Natural killer cell (primary cell): ENCODE measurements at regions not wholly inside any gene's neighbourhood (a gene's known extent, or its start where the extent isn't known, plus 50 kb on each side); places are given as distances from the start of the nearest gene placed in this dataset.

ENCODE experiments used
- ATAC-seq, 3 donors: fragments of 150-1000 bp in 2 of 3; fragments of 200-7000 bp in 1 of 3; cut with Tn5 transposase; 1 replicate in 1 of 3; 2 replicates in 2 of 3; pipeline ENCODE4 v1.10.0; 2021; ENCODE audit warnings: mild to moderate bottlenecking in 2 of 3, moderate library complexity in 2 of 3
- DNase-seq, 2 donors: peaks; one replicate each; pipeline versions ENCODE4 v3.0.0 to v3.0.0-alpha.2; 2013 to 2021; ENCODE audit warnings: mixed read lengths in 1 of 2
- H3K27ac ChIP-seq: one replicate; pipeline ENCODE4 v1.5.1; 2013; ENCODE audit warnings: mild to moderate bottlenecking, low read length
- H3K27me3 ChIP-seq: one replicate; pipeline ENCODE4 v1.6.1; 2013; ENCODE audit warnings: low read length; ENCODE audit not compliant: control insufficient read depth, insufficient read depth
- H3K36me3 ChIP-seq: one replicate; pipeline ENCODE4 v1.6.1; 2013; ENCODE audit warnings: low read length; ENCODE audit not compliant: control insufficient read depth, insufficient read depth
- H3K4me1 ChIP-seq: one replicate; pipeline ENCODE4 v1.6.1; 2013; ENCODE audit warnings: low read length; ENCODE audit not compliant: control insufficient read depth, insufficient read depth
- H3K4me3 ChIP-seq: one replicate; pipeline ENCODE4 v1.5.1; 2013; ENCODE audit warnings: low read length
- H3K9me3 ChIP-seq: one replicate; pipeline ENCODE4 v1.6.1; 2013; ENCODE audit warnings: low read length; ENCODE audit not compliant: control insufficient read depth, insufficient read depth
- H3K27ac Mint-ChIP-seq, 2 donors: one replicate each; pipeline ENCODE4 v1.8.0; 2022; ENCODE audit warnings: mild to moderate bottlenecking in 2 of 2, mixed read lengths in 2 of 2, moderate library complexity in 1 of 2
- H3K27me3 Mint-ChIP-seq, 2 donors: one replicate each; pipeline ENCODE4 v1.8.0; 2022; ENCODE audit warnings: low read depth in 2 of 2, mixed read lengths in 2 of 2
- H3K36me3 Mint-ChIP-seq: one replicate; pipeline ENCODE4 v1.8.0; 2022; ENCODE audit warnings: mixed read lengths
- H3K4me1 Mint-ChIP-seq, 2 donors: one replicate each; pipeline ENCODE4 v1.8.0; 2022; ENCODE audit warnings: mixed read lengths in 2 of 2
- H3K4me3 Mint-ChIP-seq: one replicate; pipeline ENCODE4 v1.8.0; 2022; ENCODE audit warnings: mild to moderate bottlenecking, moderate library complexity, mixed read lengths
- H3K9me3 Mint-ChIP-seq, 2 donors: one replicate each; pipeline ENCODE4 v1.8.0; 2022; ENCODE audit warnings: mixed read lengths in 2 of 2
- WGBS: methylation state at CpG from one replicate; pipeline ENCODE4 v1.1.7; 2013; ENCODE audit warnings: missing lambda C conversion rate; ENCODE audit not compliant: insufficient coverage; 5-methylcytosine and 5-hydroxymethylcytosine counted together
- intact Hi-C: fragments of 100-400 bp; cut with micrococcal nuclease; formaldehyde crosslinking; loops from one replicate; pipeline ENCODE4 v1.14.2; 2022
- TF ChIP-seq, protein P1 (sequence below): fragments of 200-600 bp; IDR thresholded peaks from one replicate; pipeline ENCODE4 v1.8.0; 2022; ENCODE audit warnings: antibody characterized with exemption

DNA sequence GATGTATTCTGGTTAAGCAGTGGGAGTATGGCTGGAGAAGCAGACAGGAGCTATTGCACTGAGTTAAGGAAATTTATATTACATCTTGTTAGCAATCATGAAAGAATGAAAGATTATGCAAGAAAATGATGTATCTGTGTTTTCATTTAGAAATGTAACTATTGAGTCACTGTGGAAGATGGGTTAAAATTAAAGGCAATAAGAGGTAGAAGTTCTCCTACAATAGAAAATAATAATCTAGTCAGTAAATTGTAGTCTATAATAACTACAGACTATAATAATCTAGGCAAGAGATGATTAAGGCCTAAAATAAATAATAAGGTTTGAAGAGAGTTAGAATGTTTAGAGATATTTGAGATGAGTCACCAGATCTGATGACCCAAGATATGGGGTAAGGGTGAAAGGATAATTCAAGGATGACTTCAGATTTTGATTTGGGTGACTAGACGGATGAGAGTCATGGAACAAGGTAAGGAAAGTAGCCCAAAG is 371.9 kb upstream of the KCNH7 start:
- DNase-seq (no peak), ATAC-seq (no peak)
- Mint-ChIP-seq H3K27ac (no peak overlapping the region), H3K27me3 (no peaks in the 10 kb centered on the region), H3K4me3 (no peak overlapping the region), H3K36me3 (peaks cover 7% of the 10 kb centered on the region), H3K4me1 (no peaks in the 10 kb centered on the region), H3K9me3 (peaks cover 9 to 17% of the 10 kb centered on the region in 2 donors)
- Histone ChIP-seq H3K4me3 (no peak overlapping the region), H3K9me3 (no peaks in the 10 kb centered on the region), H3K36me3 (no peaks in the 10 kb centered on the region), H3K4me1 (no peaks in the 10 kb centered on the region), H3K27me3 (no peaks in the 10 kb centered on the region), H3K27ac (no peak overlapping the region)
- WGBS: 100% methylated on average over 1 of the region's 1 CpG
- TF ChIP-seq, protein P1, sequence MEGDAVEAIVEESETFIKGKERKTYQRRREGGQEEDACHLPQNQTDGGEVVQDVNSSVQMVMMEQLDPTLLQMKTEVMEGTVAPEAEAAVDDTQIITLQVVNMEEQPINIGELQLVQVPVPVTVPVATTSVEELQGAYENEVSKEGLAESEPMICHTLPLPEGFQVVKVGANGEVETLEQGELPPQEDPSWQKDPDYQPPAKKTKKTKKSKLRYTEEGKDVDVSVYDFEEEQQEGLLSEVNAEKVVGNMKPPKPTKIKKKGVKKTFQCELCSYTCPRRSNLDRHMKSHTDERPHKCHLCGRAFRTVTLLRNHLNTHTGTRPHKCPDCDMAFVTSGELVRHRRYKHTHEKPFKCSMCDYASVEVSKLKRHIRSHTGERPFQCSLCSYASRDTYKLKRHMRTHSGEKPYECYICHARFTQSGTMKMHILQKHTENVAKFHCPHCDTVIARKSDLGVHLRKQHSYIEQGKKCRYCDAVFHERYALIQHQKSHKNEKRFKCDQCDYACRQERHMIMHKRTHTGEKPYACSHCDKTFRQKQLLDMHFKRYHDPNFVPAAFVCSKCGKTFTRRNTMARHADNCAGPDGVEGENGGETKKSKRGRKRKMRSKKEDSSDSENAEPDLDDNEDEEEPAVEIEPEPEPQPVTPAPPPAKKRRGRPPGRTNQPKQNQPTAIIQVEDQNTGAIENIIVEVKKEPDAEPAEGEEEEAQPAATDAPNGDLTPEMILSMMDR: no peak
- intact Hi-C loops: no loop called here

DNA sequence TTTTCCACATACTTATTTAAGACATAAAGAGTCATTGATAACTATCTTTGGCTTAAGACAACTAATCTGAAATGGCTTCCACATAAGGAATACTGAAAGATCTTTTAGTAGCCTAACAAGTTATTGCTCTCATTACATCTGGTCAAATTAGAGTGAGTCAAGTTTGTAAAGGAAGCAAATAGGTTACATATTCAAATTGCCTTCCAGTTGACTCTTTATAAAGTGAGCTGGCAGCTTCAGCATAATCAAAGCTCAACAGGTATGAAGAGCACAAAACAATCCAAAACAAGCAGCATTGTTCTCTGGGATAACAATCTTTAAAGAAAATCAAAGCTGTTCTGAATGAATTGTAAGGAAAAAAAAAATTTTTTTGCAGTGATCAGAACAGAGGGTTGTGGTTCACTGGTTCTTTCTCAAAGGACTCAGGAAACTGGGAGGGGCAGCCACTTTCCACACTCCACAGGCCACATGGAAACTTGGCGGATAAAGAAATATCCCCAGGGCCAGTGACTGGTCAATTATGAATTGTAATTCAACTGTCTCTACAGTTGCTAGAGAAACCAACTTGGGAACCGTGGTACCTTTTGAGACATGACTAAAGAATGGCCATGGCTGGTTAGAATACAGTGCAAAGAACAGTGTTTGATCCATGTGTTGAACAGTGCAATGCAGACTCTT is 369.3 kb upstream of the KCNH7 start:
- peaks cover 9 to 17% of the 10 kb centered on the region in 2 donors for H3K9me3 Mint-ChIP-seq
- 76% methylated on average over 2 of the region's 2 CpGs for WGBS
- DNase-seq (no peak), ATAC-seq (no peak)
- H3K4me3 ChIP-seq: no peak overlapping the region
- H3K4me3 Mint-ChIP-seq: no peak overlapping the region
- no peaks in the 10 kb centered on the region for H3K36me3 Mint-ChIP-seq
- no peaks in the 10 kb centered on the region for H3K27me3 Mint-ChIP-seq
- no peaks in the 10 kb centered on the region for H3K27me3 ChIP-seq
- no peaks in the 10 kb centered on the region for H3K4me1 Mint-ChIP-seq
- intact Hi-C loops: no loop called here
- no peak overlapping the region for H3K27ac Mint-ChIP-seq
- H3K4me1 ChIP-seq: no peaks in the 10 kb centered on the region
- no peaks in the 10 kb centered on the region for H3K36me3 ChIP-seq
- H3K9me3 ChIP-seq: no peaks in the 10 kb centered on the region
- no peak overlapping the region for H3K27ac ChIP-seq
- TF ChIP-seq, protein P1: no peak

DNA sequence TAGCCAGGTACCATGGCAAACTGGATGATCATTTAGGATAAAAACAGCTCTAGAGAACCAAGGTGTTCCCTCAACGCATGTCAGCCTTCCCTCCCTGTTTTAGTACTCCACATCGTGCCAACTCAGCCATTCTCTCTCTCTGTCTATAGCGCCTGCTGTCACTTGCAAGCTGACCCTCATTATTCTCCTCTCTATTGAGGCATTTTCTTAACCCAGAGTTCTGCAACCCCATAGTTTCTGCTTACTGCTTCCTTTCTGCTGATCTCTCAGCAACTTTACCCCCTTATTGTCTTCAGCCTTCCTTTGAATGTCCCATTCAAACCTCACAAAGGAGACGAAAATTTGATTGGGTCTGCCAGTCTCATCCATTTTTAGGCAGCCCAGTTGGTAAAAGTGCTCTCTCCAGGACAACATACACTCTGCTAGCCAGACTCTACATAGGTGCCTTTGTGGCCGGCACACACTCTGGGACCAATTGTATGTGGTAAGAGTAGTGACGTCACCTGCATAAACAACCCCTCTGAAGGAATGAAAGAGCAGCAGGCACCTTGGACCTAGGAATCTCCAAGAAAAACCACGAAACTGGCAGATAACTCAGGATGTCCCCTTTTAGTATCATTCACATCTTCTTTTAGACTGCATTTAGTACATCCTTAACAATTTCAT is 367.2 kb upstream of the KCNH7 start:
- intact Hi-C loops: no loop called here
- Mint-ChIP-seq H3K27ac (no peak overlapping the region), H3K4me3 (no peak overlapping the region), H3K9me3 (peaks cover 4 to 16% of the 10 kb centered on the region in 2 donors), H3K4me1 (no peaks in the 10 kb centered on the region), H3K27me3 (no peaks in the 10 kb centered on the region), H3K36me3 (no peaks in the 10 kb centered on the region)
- no peak overlapping the region for H3K27ac ChIP-seq
- no peak for ATAC-seq
- TF ChIP-seq, protein P1: no peak
- H3K27me3 ChIP-seq: no peaks in the 10 kb centered on the region
- 73% methylated on average over 7 of the region's 7 CpGs for WGBS
- no peaks in the 10 kb centered on the region for H3K9me3 ChIP-seq
- no peak for DNase-seq
- H3K4me1 ChIP-seq: no peaks in the 10 kb centered on the region
- H3K36me3 ChIP-seq: no peaks in the 10 kb centered on the region
- H3K4me3 ChIP-seq: no peak overlapping the region
